ENCODE measurements at regions not wholly inside any gene's neighbourhood (a gene's known extent, or its start where the extent isn't known, plus 50 kb on each side); places are given as distances from the start of the nearest gene placed in this dataset.

DNA sequence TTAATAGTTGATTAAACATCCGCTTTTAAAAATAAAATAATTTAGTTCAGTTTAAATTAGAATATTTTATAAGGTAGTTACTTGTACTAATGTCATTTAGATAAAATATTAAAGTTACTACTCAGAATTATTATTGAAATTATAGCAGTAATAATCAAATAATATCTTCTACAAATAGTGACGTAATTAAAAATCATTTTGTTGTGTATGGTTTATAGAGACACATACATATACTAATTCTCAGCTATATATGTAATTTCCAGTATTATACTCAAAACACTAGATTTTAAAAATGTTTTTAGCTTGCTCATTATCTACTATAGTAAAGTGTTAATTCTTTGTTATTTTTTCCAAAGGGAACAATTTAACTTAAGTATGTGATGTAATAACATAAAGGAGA is 435.2 kb upstream of the MANEA start:
- TF ChIP-seq, protein P1, sequence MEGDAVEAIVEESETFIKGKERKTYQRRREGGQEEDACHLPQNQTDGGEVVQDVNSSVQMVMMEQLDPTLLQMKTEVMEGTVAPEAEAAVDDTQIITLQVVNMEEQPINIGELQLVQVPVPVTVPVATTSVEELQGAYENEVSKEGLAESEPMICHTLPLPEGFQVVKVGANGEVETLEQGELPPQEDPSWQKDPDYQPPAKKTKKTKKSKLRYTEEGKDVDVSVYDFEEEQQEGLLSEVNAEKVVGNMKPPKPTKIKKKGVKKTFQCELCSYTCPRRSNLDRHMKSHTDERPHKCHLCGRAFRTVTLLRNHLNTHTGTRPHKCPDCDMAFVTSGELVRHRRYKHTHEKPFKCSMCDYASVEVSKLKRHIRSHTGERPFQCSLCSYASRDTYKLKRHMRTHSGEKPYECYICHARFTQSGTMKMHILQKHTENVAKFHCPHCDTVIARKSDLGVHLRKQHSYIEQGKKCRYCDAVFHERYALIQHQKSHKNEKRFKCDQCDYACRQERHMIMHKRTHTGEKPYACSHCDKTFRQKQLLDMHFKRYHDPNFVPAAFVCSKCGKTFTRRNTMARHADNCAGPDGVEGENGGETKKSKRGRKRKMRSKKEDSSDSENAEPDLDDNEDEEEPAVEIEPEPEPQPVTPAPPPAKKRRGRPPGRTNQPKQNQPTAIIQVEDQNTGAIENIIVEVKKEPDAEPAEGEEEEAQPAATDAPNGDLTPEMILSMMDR (IDR thresholded peaks at IDR 0.05): no peak
- TF ChIP-seq EZH2phosphoT487 (IDR thresholded peaks at IDR 0.05): no peak
- no peak for TF ChIP-seq EZH2 (IDR thresholded peaks at IDR 0.05)

Measured in neural progenitor cell (in vitro differentiated cells).